KMS-11 (cell line): ENCODE measurements at regions not wholly inside any gene's neighbourhood (a gene's known extent, or its start where the extent isn't known, plus 50 kb on each side); places are given as distances from the start of the nearest gene placed in this dataset.
"Not testable (repeated sequence)": the region's sequence is repeated elsewhere in the genome, so short reads cannot be mapped to it uniquely, and the experiment has no call there.

Experiments
- H2AFZ ChIP-seq: fragments of 200-600 bp; sonication (generic); 2 replicates; pipeline ENCODE4 v1.6.1; 2016; ENCODE audit warnings: antibody characterized with exemption, mixed run types, low read depth
- H3K27ac ChIP-seq: fragments of 200-600 bp; sonication (generic); 2 replicates; pipeline ENCODE4 v1.6.1; 2016; ENCODE audit warnings: mild to moderate bottlenecking, mixed run types
- H3K27me3 ChIP-seq: fragments of 200-600 bp; sonication (generic); 2 replicates; pipeline ENCODE4 v1.6.1; 2017; ENCODE audit warnings: mild to moderate bottlenecking, low read depth, mixed run types, moderate library complexity; ENCODE audit not compliant: insufficient read depth
- H3K36me3 ChIP-seq: fragments of 200-600 bp; sonication (generic); 2 replicates; pipeline ENCODE4 v1.6.1; 2017; ENCODE audit warnings: mild to moderate bottlenecking, mixed run types; ENCODE audit not compliant: insufficient read depth
- H3K4me1 ChIP-seq: fragments of 200-600 bp; sonication (generic); 2 replicates; pipeline ENCODE4 v1.6.1; 2016; ENCODE audit warnings: mild to moderate bottlenecking, low read depth, mixed run types; ENCODE audit not compliant: poor library complexity, severe bottlenecking
- H3K4me2 ChIP-seq: fragments of 200-600 bp; sonication (generic); 2 replicates; pipeline ENCODE4 v1.7.0; 2016; ENCODE audit warnings: mild to moderate bottlenecking, mixed run types
- H3K4me3 ChIP-seq: fragments of 200-600 bp; sonication (generic); IDR thresholded peaks from 2 replicates; pipeline ENCODE4 v1.6.1; 2017; ENCODE audit warnings: low read depth, low read length, mixed read lengths; ENCODE audit not compliant: insufficient read depth
- H3K79me2 ChIP-seq: fragments of 200-600 bp; sonication (generic); 2 replicates; pipeline ENCODE4 v1.6.1; 2016; ENCODE audit warnings: low read depth, mixed run types; ENCODE audit not compliant: insufficient read depth
- H3K9ac ChIP-seq: fragments of 200-600 bp; sonication (generic); 2 replicates; pipeline ENCODE4 v1.6.1; 2016; ENCODE audit warnings: mild to moderate bottlenecking, mixed run types
- H4K20me1 ChIP-seq: fragments of 200-600 bp; sonication (generic); 2 replicates; pipeline ENCODE4 v1.6.1; 2016; ENCODE audit warnings: mild to moderate bottlenecking, mixed run types; ENCODE audit not compliant: insufficient read depth
- TF ChIP-seq, protein P1 (sequence below): fragments of 200-600 bp; sonication (generic); conservative IDR thresholded peaks from 2 replicates; pipeline ENCODE4 v1.6.1; 2017; ENCODE audit warnings: low read depth, mild to moderate bottlenecking, antibody characterized with exemption, low read length, moderate library complexity, mixed read lengths

DNA sequence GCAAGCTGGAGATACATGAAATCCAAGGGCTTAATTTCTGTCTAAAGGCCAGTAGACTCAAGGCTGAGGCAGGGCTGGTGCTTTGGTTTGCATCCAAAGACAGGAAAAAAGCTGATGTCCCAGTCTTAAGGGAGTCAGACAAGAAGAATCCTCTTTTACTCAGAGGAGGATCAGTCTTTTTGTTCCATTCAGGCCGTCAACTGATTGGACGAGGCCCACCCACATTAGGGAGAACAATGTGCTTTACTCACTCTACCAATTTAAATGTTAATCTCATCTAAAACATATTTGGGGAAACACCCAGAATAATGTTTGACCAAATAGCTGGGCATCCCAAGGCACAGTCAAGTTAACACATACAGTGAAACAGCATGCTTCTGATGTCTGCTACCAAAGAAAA, 388.5 kb upstream of the CHRM2 start:
- H3K79me2 ChIP-seq, result no peaks in the 10 kb centered on the region
- H4K20me1 ChIP-seq, result no peaks in the 10 kb centered on the region
- no peak overlapping the region for H3K4me3 ChIP-seq
- no peak overlapping the region for H3K9ac ChIP-seq
- H3K27me3 ChIP-seq, result no peaks in the 10 kb centered on the region
- no peak overlapping the region for H3K27ac ChIP-seq
- no peaks in the 10 kb centered on the region for H3K36me3 ChIP-seq
- H3K4me1 ChIP-seq, result no peaks in the 10 kb centered on the region
- no peak overlapping the region for H3K4me2 ChIP-seq
- TF ChIP-seq, protein P1, sequence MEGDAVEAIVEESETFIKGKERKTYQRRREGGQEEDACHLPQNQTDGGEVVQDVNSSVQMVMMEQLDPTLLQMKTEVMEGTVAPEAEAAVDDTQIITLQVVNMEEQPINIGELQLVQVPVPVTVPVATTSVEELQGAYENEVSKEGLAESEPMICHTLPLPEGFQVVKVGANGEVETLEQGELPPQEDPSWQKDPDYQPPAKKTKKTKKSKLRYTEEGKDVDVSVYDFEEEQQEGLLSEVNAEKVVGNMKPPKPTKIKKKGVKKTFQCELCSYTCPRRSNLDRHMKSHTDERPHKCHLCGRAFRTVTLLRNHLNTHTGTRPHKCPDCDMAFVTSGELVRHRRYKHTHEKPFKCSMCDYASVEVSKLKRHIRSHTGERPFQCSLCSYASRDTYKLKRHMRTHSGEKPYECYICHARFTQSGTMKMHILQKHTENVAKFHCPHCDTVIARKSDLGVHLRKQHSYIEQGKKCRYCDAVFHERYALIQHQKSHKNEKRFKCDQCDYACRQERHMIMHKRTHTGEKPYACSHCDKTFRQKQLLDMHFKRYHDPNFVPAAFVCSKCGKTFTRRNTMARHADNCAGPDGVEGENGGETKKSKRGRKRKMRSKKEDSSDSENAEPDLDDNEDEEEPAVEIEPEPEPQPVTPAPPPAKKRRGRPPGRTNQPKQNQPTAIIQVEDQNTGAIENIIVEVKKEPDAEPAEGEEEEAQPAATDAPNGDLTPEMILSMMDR, result no peak
- H2AFZ ChIP-seq, result no peak overlapping the region

DNA sequence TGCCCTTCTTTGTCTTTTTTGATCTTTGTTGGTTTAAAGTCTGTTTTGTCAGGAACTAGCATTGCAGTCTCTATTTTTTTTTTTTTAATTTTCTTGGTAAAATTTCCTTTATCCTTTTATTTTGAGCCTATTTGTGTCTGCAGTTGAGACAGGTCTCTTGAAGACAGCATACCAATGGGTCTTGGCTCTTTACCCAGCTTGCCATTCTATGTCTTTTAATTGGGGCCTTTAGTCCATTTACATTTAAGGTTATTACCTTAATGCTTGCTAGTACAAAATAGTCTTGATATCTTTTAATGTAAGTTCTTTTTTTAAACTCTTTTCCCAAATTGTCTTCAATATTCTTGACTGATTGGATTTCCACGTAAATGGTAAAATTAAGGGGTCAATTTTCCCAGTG, 398.3 kb upstream of the CHRM2 start:
- no peaks in the 10 kb centered on the region for H3K4me1 ChIP-seq
- no peaks in the 10 kb centered on the region for H3K27me3 ChIP-seq
- no peaks in the 10 kb centered on the region for H3K36me3 ChIP-seq
- no peak overlapping the region for H3K4me3 ChIP-seq
- no peak overlapping the region for H2AFZ ChIP-seq
- H4K20me1 ChIP-seq, result no peaks in the 10 kb centered on the region
- no peaks in the 10 kb centered on the region for H3K79me2 ChIP-seq
- no peak overlapping the region for H3K27ac ChIP-seq
- TF ChIP-seq, protein P1, result no peak
- H3K9ac ChIP-seq, result no peak overlapping the region
- no peak overlapping the region for H3K4me2 ChIP-seq

DNA sequence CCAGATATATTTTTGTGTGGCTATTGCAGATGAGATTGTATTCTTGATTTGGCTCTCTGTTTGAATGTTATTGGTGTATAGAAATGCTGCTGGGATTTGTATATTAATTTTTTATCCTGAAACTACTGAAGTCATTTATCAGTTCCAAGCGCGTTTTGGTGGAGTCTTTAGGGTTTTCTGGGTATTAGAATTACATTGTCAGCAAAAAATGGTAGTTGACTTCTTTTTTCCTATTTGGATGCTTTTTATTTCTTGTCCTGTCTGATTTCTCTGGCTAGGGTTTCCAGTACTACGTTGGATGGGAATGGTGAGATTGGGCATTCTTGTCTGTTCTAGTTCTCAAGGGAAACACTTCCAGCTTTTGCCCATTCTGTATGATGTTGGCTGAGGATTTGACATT, 415.5 kb upstream of the CHRM2 start:
- no peaks in the 10 kb centered on the region for H3K36me3 ChIP-seq
- no peaks in the 10 kb centered on the region for H4K20me1 ChIP-seq
- no peaks in the 10 kb centered on the region for H3K27me3 ChIP-seq
- no peaks in the 10 kb centered on the region for H3K79me2 ChIP-seq
- H3K4me3 ChIP-seq, result no peak overlapping the region
- no peaks in the 10 kb centered on the region for H3K4me1 ChIP-seq
- TF ChIP-seq, protein P1, result no peak
- H3K4me2 ChIP-seq, result no peak overlapping the region
- no peak overlapping the region for H3K9ac ChIP-seq
- H2AFZ ChIP-seq, result no peak overlapping the region
- no peak overlapping the region for H3K27ac ChIP-seq

DNA sequence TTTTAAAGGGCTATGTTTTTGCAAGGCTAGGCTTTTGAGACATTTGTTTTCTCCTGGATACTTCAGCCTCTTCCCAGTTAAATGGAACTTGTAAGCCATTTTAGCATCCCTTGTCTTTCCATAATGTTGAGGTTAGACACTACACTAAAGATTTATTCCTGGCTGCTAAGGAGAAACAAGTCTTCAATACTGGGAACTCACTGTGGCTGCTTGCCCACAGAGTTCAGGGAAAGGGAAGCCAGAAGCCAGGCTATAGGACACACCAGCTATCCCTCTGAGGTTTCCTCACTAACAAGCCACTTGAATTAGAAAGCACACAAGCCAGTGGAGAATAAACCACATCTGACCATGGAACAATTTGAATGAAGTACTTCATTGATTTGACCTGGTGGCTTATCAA, 421.7 kb upstream of the CHRM2 start:
- H3K4me3 ChIP-seq, result no peak overlapping the region
- H2AFZ ChIP-seq, result no peak overlapping the region
- no peaks in the 10 kb centered on the region for H3K79me2 ChIP-seq
- H3K27me3 ChIP-seq, result no peaks in the 10 kb centered on the region
- no peak overlapping the region for H3K9ac ChIP-seq
- H4K20me1 ChIP-seq, result no peaks in the 10 kb centered on the region
- no peaks in the 10 kb centered on the region for H3K4me1 ChIP-seq
- TF ChIP-seq, protein P1, result no peak
- no peak overlapping the region for H3K4me2 ChIP-seq
- H3K27ac ChIP-seq, result no peak overlapping the region
- H3K36me3 ChIP-seq, result no peaks in the 10 kb centered on the region

DNA sequence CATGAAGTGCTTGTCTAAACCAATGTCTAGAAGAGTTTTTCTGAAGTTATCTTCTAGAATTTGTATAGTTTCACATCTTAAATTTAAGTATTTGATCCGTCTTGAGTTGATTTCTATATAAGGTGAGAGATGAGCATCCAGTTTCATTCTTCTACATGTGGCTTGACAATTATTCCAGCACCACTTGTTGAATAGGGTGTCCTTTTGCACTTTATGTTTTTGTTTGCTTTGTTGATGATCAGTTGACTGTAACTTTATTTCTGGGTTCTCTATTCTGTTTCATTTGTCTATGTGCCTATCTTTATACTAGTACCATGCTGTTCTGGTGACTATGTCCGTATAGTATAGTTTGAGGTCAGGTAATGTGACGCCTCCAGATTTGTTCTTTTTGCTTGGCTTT, 426.6 kb upstream of the CHRM2 start:
- no peak overlapping the region for H2AFZ ChIP-seq
- H3K36me3 ChIP-seq, result no peaks in the 10 kb centered on the region
- H4K20me1 ChIP-seq, result no peaks in the 10 kb centered on the region
- no peak overlapping the region for H3K4me2 ChIP-seq
- no peak overlapping the region for H3K27ac ChIP-seq
- no peak overlapping the region for H3K9ac ChIP-seq
- no peaks in the 10 kb centered on the region for H3K27me3 ChIP-seq
- TF ChIP-seq, protein P1, result no peak
- no peaks in the 10 kb centered on the region for H3K4me1 ChIP-seq
- H3K4me3 ChIP-seq, result no peak overlapping the region
- H3K79me2 ChIP-seq, result no peaks in the 10 kb centered on the region

DNA sequence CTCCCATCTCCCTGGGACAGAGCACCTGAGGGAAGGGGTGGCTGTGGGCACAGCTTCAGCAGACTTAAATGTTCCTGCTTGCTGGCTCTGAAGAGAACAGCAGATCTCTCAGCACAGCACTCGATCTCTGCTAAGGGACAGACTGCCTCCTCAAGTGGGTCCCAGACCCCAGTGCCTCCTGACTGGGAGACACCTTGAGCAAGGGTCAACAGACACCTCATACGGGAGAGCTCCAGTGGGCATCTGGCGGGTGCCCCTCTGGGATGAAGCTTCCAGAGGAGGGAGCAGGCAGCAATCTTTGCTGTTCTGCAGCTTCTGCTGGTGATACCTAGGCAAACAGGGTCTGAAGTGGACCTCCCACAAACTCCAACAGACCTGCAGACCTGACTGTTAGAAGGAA, 436.7 kb upstream of the CHRM2 start:
- not testable (repeated sequence) for H3K4me3 ChIP-seq, H3K4me1 ChIP-seq, H3K27me3 ChIP-seq, H3K36me3 ChIP-seq, H4K20me1 ChIP-seq, H3K9ac ChIP-seq, H3K27ac ChIP-seq, H2AFZ ChIP-seq, H3K79me2 ChIP-seq, H3K4me2 ChIP-seq
